ENCODE measurements at regions not wholly inside any gene's neighbourhood (a gene's known extent, or its start where the extent isn't known, plus 50 kb on each side); places are given as distances from the start of the nearest gene placed in this dataset.

DNA sequence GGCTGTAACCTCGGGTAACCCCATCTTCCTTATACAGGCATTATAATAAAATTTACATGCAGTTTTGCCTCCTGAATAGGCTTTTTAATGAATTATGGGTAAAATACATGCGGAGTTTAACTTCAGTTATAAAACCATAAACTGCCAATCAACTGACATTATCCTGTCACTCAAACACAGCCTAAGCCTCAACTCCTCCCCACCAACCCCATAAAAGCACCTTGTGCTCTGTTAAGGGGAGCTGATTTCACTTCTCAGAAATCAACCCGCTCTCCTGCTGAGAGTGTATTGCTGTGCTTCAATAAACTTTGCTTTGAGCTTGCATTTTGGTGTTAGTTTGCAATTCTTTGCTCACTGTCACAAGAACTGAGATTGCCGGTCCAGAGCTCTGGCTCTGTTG is 1812.2 kb downstream of the BRINP3 start:
- TF ChIP-seq, protein P1, sequence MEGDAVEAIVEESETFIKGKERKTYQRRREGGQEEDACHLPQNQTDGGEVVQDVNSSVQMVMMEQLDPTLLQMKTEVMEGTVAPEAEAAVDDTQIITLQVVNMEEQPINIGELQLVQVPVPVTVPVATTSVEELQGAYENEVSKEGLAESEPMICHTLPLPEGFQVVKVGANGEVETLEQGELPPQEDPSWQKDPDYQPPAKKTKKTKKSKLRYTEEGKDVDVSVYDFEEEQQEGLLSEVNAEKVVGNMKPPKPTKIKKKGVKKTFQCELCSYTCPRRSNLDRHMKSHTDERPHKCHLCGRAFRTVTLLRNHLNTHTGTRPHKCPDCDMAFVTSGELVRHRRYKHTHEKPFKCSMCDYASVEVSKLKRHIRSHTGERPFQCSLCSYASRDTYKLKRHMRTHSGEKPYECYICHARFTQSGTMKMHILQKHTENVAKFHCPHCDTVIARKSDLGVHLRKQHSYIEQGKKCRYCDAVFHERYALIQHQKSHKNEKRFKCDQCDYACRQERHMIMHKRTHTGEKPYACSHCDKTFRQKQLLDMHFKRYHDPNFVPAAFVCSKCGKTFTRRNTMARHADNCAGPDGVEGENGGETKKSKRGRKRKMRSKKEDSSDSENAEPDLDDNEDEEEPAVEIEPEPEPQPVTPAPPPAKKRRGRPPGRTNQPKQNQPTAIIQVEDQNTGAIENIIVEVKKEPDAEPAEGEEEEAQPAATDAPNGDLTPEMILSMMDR (IDR thresholded peaks at IDR 0.05; ENCODE audit: poor library complexity, severe bottlenecking): no peak
- TF ChIP-seq TAF1 (IDR thresholded peaks at IDR 0.05; ENCODE audit: low read depth): no peak
- peak; percentile 23 for TF ChIP-seq POLR2AphosphoS5 (IDR thresholded peaks at IDR 0.05)
- TF ChIP-seq EP300 (conservative IDR thresholded peaks at IDR 0.05; ENCODE audit: poor library complexity, severe bottlenecking): peak; percentile 73
- TF ChIP-seq MXI1 (conservative IDR thresholded peaks at IDR 0.05; ENCODE audit: poor library complexity, severe bottlenecking): no peak
- no peak for TF ChIP-seq SMC3 (conservative IDR thresholded peaks at IDR 0.05; ENCODE audit: poor library complexity)
- TF ChIP-seq, protein P2, sequence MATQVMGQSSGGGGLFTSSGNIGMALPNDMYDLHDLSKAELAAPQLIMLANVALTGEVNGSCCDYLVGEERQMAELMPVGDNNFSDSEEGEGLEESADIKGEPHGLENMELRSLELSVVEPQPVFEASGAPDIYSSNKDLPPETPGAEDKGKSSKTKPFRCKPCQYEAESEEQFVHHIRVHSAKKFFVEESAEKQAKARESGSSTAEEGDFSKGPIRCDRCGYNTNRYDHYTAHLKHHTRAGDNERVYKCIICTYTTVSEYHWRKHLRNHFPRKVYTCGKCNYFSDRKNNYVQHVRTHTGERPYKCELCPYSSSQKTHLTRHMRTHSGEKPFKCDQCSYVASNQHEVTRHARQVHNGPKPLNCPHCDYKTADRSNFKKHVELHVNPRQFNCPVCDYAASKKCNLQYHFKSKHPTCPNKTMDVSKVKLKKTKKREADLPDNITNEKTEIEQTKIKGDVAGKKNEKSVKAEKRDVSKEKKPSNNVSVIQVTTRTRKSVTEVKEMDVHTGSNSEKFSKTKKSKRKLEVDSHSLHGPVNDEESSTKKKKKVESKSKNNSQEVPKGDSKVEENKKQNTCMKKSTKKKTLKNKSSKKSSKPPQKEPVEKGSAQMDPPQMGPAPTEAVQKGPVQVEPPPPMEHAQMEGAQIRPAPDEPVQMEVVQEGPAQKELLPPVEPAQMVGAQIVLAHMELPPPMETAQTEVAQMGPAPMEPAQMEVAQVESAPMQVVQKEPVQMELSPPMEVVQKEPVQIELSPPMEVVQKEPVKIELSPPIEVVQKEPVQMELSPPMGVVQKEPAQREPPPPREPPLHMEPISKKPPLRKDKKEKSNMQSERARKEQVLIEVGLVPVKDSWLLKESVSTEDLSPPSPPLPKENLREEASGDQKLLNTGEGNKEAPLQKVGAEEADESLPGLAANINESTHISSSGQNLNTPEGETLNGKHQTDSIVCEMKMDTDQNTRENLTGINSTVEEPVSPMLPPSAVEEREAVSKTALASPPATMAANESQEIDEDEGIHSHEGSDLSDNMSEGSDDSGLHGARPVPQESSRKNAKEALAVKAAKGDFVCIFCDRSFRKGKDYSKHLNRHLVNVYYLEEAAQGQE (IDR thresholded peaks at IDR 0.05; ENCODE audit: borderline replicate concordance): no peak
- no peak for TF ChIP-seq EZH2 (IDR thresholded peaks at IDR 0.05; ENCODE audit: borderline replicate concordance, insufficient read depth, low read length, poor library complexity, severe bottlenecking)
- no peak for TF ChIP-seq RAD21 (conservative IDR thresholded peaks at IDR 0.05)
